ENCODE measurements at regions not wholly inside any gene's neighbourhood (a gene's known extent, or its start where the extent isn't known, plus 50 kb on each side); places are given as distances from the start of the nearest gene placed in this dataset.

- no peak overlapping the region for H3K9ac ChIP-seq
- TF ChIP-seq FOSL2 (IDR thresholded peaks at IDR 0.05; ENCODE audit: borderline replicate concordance, low read depth) (no peak), REST (IDR thresholded peaks at IDR 0.05; ENCODE audit: low read depth, low read length) (no peak), MAX (IDR thresholded peaks at IDR 0.05; ENCODE audit: low read depth) (no peak), EP300 (IDR thresholded peaks at IDR 0.05; ENCODE audit: borderline replicate concordance in 1 of 2, low read depth in 1 of 2, low read length in 1 of 2) (no peak), ELF1 (IDR thresholded peaks at IDR 0.05) (no peak), MEF2A (IDR thresholded peaks at IDR 0.05; ENCODE audit: borderline replicate concordance, low read depth) (no peak), TCF12 (IDR thresholded peaks at IDR 0.05) (no peak), CTCF (IDR thresholded peaks at IDR 0.05) (no peak), GABPA (IDR thresholded peaks at IDR 0.05; ENCODE audit: low read depth) (no peak), SMC3 (IDR thresholded peaks at IDR 0.05; ENCODE audit: low read depth, low read length) (no peak), TEAD4 (IDR thresholded peaks at IDR 0.05; ENCODE audit: borderline replicate concordance, insufficient read depth) (no peak), MXI1 (IDR thresholded peaks at IDR 0.05; ENCODE audit: low read depth, low read length) (no peak), EZH2phosphoT487 (IDR thresholded peaks at IDR 0.05; ENCODE audit: borderline replicate concordance, low read depth) (no peak), RFX5 (IDR thresholded peaks at IDR 0.05; ENCODE audit: low read length) (no peak), YY1 (IDR thresholded peaks at IDR 0.05; ENCODE audit: low read depth) (no peak), SIN3A (IDR thresholded peaks at IDR 0.05; ENCODE audit: borderline replicate concordance, low read depth, low read length) (no peak), CHD2 (IDR thresholded peaks at IDR 0.05; ENCODE audit: low read length, partially characterized antibody) (no peak), RCOR1 (IDR thresholded peaks at IDR 0.05; ENCODE audit: low read length) (no peak), IRF3 (IDR thresholded peaks at IDR 0.05; ENCODE audit: low read depth, low read length) (no peak)
- H3K9me2 ChIP-seq = no peaks in the 10 kb centered on the region
- H3K9me3 ChIP-seq = no peaks in the 10 kb centered on the region
- no peak overlapping the region for H2AFZ ChIP-seq (ENCODE audit: low read depth)
- no peaks in the 10 kb centered on the region for H3K36me3 ChIP-seq (replicated peaks in 1 of 2; ENCODE audit: control insufficient read depth in 1 of 2, insufficient read depth in 2 of 2, low read length in 1 of 2)
- CTCF ChIA-PET = interaction anchor here (0.6 to 1.7 kb wide), 7 partner anchors 113 to 660 kb away, joined by 3 to 11 read pairs (median 3); partner anchors contain the start of gene TLE3
- no peaks in the 10 kb centered on the region for H3K79me2 ChIP-seq (ENCODE audit: insufficient read depth)
- H3F3A ChIP-seq (replicated peaks; ENCODE audit: insufficient read depth) = no peaks in the 10 kb centered on the region
- no peak overlapping the region for H3K27ac ChIP-seq (ENCODE audit: low read depth in 2 of 2, low read length in 1 of 2)
- no peak for DNase-seq
- H3K4me3 ChIP-seq (ENCODE audit: low read depth in 2 of 2, low read length in 1 of 2) = no peak overlapping the region
- POLR2A ChIA-PET = no interaction called here
- H3K4me1 ChIP-seq (ENCODE audit: control insufficient read depth in 1 of 2, insufficient read depth in 2 of 2, low read depth in 1 of 2, low read length in 1 of 2) = peaks cover 0 to 13% of the 10 kb centered on the region in 2 experiments; a peak in 1 of 4 replicates
- no peak overlapping the region for H3K4me2 ChIP-seq
- H4K20me1 ChIP-seq (ENCODE audit: insufficient read depth) = no peaks in the 10 kb centered on the region
- 70% methylated on average over 8 of the region's 8 CpGs for WGBS (ENCODE audit: low lambda C conversion rate)
- H3K27me3 ChIP-seq (ENCODE audit: insufficient read depth) = peaks cover 3% of the 10 kb centered on the region; the same call in 1 of the 2 replicates
Observed at GRCh38 chr15:69727121-69727924, 274.7 kb downstream of the RPLP1 start.

All from SK-N-SH (cell line).